Mesothelial cell of epicardium (in vitro differentiated cells): ENCODE measurements at regions not wholly inside any gene's neighbourhood (a gene's known extent, or its start where the extent isn't known, plus 50 kb on each side); places are given as distances from the start of the nearest gene placed in this dataset.
"Not testable (repeated sequence)": the region's sequence is repeated elsewhere in the genome, so short reads cannot be mapped to it uniquely, and the experiment has no call there.

Experiments used
- DNase-seq, 2 experiments: peaks; one replicate each; pipeline ENCODE4 v3.0.0; 2021; ENCODE audit warnings: low spot score in 2 of 2; ENCODE audit not compliant: unreplicated experiment in 2 of 2
- H3K27ac Mint-ChIP-seq: 2 replicates; pipeline ENCODE4 v1.8.0; 2021; ENCODE audit warnings: mixed read lengths
- H3K27me3 Mint-ChIP-seq: 2 replicates; pipeline ENCODE4 v1.8.0; 2021; ENCODE audit warnings: low read depth, mixed read lengths
- H3K36me3 Mint-ChIP-seq: 2 replicates; pipeline ENCODE4 v1.8.0; 2021; ENCODE audit warnings: mixed read lengths
- H3K4me1 Mint-ChIP-seq: 2 replicates; pipeline ENCODE4 v1.8.0; 2021; ENCODE audit warnings: mixed read lengths
- H3K4me3 Mint-ChIP-seq: 2 replicates; pipeline ENCODE4 v1.8.0; 2021; ENCODE audit warnings: mild to moderate bottlenecking, moderate library complexity, mixed read lengths
- H3K9me3 Mint-ChIP-seq: 2 replicates; pipeline ENCODE4 v1.8.0; 2021; ENCODE audit warnings: mixed read lengths
- TF ChIP-seq, protein P1 (sequence below): fragments of 200-600 bp; sonication (generic); IDR thresholded peaks from one replicate; pipeline ENCODE4 v1.5.0; 2021; ENCODE audit warnings: antibody characterized with exemption; ENCODE audit not compliant: unreplicated experiment

DNA sequence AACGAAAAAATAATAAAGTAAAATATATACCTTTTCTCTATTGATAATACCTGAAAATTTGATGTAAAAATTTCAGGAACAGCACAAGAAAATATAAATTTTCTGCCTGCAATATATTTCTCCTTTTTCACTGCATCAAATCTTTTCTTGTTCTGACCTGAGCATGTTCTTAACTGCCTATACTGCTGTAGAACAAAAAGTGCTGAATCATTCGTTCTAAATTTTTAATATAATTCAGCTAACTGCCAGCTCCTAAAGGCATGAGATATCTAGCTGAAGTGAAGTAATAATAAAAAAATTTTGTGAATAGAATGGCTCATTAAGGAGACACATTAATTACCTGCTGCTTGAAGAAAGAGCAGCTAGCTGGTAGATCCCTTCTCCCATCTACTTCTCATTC, 188.6 kb upstream of the FKBP1C start:
- no peaks in the 10 kb centered on the region for H3K36me3 Mint-ChIP-seq
- H3K27me3 Mint-ChIP-seq: no peaks in the 10 kb centered on the region
- H3K9me3 Mint-ChIP-seq: no peaks in the 10 kb centered on the region
- DNase-seq: no peak
- TF ChIP-seq, protein P1, sequence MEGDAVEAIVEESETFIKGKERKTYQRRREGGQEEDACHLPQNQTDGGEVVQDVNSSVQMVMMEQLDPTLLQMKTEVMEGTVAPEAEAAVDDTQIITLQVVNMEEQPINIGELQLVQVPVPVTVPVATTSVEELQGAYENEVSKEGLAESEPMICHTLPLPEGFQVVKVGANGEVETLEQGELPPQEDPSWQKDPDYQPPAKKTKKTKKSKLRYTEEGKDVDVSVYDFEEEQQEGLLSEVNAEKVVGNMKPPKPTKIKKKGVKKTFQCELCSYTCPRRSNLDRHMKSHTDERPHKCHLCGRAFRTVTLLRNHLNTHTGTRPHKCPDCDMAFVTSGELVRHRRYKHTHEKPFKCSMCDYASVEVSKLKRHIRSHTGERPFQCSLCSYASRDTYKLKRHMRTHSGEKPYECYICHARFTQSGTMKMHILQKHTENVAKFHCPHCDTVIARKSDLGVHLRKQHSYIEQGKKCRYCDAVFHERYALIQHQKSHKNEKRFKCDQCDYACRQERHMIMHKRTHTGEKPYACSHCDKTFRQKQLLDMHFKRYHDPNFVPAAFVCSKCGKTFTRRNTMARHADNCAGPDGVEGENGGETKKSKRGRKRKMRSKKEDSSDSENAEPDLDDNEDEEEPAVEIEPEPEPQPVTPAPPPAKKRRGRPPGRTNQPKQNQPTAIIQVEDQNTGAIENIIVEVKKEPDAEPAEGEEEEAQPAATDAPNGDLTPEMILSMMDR: no peak
- peaks cover 3% of the 10 kb centered on the region for H3K4me1 Mint-ChIP-seq
- H3K27ac Mint-ChIP-seq: no peak overlapping the region
- no peak overlapping the region for H3K4me3 Mint-ChIP-seq

DNA sequence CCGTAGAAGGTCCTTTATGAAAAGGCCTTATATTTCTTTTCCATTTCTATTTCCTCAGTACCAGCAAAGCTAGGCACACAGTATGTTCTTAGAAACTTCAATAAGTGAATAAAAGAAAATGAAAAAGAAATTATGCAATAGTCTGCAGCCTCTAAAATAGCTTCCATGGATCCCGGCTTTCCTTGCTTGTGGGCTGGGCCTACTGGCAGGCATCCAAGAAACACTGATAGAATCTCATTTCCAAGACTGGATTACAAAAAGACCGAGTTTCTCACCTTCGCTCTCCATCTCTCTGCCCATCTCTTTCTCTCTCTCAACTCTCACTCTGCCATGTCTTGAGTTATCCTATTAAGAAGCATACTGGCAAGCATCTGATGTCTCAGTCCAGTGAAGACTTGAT, 187.5 kb upstream of the FKBP1C start:
- Mint-ChIP-seq H3K4me3 (no peak overlapping the region), H3K27me3 (no peaks in the 10 kb centered on the region), H3K4me1 (peaks cover 3% of the 10 kb centered on the region), H3K27ac (no peak overlapping the region), H3K9me3 (peaks cover 2% of the 10 kb centered on the region), H3K36me3 (no peaks in the 10 kb centered on the region)
- TF ChIP-seq, protein P1: no peak
- no peak for DNase-seq

DNA sequence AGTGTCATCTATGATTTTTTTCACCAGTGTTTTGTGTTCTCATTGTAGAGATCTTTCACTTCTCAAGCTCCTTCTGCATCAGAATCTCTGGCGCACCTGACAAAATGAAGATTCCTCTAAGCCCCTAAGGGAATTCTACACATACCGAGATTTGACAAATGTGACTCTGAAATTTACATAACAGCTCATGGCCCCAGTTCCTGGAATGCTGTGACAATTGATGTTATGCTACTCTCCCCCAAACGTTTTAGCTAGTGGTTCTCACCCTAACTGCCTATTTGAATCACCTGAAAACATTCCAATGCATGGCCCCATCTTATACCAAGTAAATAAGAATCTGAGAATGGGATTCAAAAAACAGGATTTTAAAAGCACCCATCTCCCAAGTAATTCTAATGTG, 162.1 kb upstream of the FKBP1C start:
- TF ChIP-seq, protein P1: no peak
- no peak for DNase-seq
- Mint-ChIP-seq H3K27me3 (no peaks in the 10 kb centered on the region), H3K27ac (no peak overlapping the region), H3K36me3 (no peaks in the 10 kb centered on the region), H3K9me3 (peaks cover 8% of the 10 kb centered on the region), H3K4me3 (no peak overlapping the region), H3K4me1 (peaks cover 5% of the 10 kb centered on the region)

DNA sequence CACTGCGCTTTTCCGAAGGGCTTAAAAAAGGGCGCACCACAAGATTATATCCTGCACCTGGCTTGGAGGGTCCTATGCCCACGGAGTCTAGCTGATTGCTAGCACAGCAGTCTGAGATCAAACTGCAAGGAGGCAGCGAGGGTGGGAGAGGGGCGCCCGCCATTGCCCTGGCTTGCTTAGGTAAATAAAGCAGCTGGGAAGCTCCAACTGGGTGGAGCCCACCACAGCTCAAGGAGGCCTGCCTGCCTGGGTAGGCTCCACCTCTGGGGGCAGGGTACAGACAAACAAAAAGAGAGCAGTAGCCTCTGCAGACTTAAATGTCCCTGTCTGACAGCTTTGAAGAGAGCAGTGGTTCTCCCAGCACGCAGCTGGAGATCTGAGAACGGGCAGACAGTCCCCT, 158.1 kb upstream of the FKBP1C start:
- DNase-seq, H3K4me3 Mint-ChIP-seq, H3K4me1 Mint-ChIP-seq, H3K27ac Mint-ChIP-seq, H3K9me3 Mint-ChIP-seq, H3K36me3 Mint-ChIP-seq, H3K27me3 Mint-ChIP-seq: not testable (repeated sequence)

DNA sequence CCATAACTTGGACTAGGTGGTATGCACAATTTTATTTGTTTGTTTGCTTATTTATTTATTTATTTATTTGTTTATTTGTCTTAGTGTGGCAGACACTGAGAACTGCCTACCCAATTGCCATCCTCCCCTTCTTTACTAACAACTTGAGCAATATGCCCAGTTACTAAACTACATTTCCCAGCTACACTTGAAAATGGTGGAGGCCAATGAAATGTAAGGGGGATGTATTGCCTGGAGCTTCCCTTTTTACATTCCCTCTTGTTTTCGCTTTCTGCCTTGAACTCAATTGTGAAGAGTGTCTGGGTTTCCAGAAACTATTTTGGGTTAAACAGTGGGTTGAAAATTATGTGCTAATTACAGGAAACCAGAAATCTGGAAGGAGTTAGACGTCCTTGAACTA, 152.7 kb upstream of the FKBP1C start:
- TF ChIP-seq, protein P1: no peak
- Mint-ChIP-seq H3K4me1 (no peaks in the 10 kb centered on the region), H3K4me3 (no peak overlapping the region), H3K27ac (no peak overlapping the region), H3K9me3 (peaks cover 6% of the 10 kb centered on the region), H3K27me3 (no peaks in the 10 kb centered on the region), H3K36me3 (no peaks in the 10 kb centered on the region)
- no peak for DNase-seq

DNA sequence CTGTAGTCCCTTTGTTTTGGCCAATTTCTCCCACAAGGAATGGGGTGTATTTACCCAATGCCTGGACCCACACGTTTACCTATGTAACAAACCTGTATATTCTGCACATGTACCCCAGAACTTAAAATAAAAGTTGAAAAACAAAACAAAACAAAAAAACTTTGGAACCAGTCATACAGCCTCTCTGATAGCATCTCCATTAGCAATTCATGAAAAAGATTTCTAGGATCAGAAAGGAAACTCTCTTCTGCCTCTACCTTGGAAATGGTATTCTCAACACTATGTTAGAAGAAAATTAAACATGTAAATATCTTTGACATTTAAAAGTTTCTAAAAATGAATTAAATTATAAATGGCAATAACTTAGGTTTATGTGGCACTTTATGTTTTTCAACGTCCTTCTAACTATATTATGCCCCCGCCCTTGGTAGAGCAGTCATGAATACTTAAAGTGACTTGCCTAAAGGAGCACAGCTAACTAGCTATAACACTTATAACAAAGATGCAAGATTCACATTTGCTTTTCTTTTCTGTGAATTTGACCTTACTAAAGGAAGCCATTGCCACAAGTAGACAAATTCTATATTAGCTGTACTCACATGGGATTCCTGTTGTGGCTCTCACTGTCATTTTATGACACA, 147.5 kb upstream of the FKBP1C start:
- DNase-seq: no peak
- Mint-ChIP-seq H3K4me1 (peaks cover 1% of the 10 kb centered on the region), H3K36me3 (no peaks in the 10 kb centered on the region), H3K9me3 (peaks cover 6% of the 10 kb centered on the region), H3K27me3 (no peaks in the 10 kb centered on the region), H3K4me3 (no peak overlapping the region), H3K27ac (no peak overlapping the region)
- TF ChIP-seq, protein P1: no peak
